ENCODE measurements at regions not wholly inside any gene's neighbourhood (a gene's known extent, or its start where the extent isn't known, plus 50 kb on each side); places are given as distances from the start of the nearest gene placed in this dataset.

DNA sequence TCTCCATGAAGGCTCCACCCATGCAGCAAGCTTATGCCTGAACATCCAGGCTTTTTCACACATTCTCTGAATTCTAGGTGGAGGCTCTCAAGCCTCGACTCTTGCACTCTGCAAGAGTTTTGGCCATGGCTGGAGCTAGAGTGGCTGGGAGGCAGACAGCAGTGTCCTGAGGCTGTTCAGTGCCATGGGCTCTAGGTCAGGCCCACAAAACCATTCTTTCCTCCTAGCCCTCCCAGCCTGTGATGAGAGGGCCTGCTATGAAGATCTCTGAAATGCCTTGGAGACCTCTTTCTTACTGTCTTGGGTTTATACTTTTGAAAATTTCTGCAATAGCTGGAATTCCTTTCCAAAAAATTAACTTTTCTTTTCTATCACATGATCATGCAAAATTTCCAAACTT lies 210.7 kb downstream of the RND3 start:
- H3K4me1 Mint-ChIP-seq = no peaks in the 10 kb centered on the region
- no peaks in the 10 kb centered on the region for H3K36me3 Mint-ChIP-seq
- no peaks in the 10 kb centered on the region for H3K27me3 Mint-ChIP-seq
- ATAC-seq (ENCODE audit: low read depth in 2 of 2) (no peak), DNase-seq (no peak)
- peaks cover 0 to 18% (median 7%) of the 10 kb centered on the region in 7 donors for H3K9me3 Mint-ChIP-seq
- Histone ChIP-seq H3K36me3 (ENCODE audit: control insufficient read depth, insufficient read depth, low read length) (no peaks in the 10 kb centered on the region), H3K27me3 (ENCODE audit: control insufficient read depth, insufficient read depth, low read length) (no peaks in the 10 kb centered on the region), H3K27ac (ENCODE audit: insufficient read depth, low read length, poor library complexity, severe bottlenecking) (no peak overlapping the region), H3K9me3 (ENCODE audit: control insufficient read depth in 2 of 2, low read length in 2 of 2) (peaks cover 0 to 4% of the 10 kb centered on the region in 2 experiments), H3K4me3 (ENCODE audit: low read depth, low read length) (no peak overlapping the region), H3K4me1 (ENCODE audit: control insufficient read depth, insufficient read depth, low read length, poor library complexity, severe bottlenecking) (no peaks in the 10 kb centered on the region)
- H3K27ac Mint-ChIP-seq = no peak overlapping the region
- H3K4me3 Mint-ChIP-seq = no peak overlapping the region

DNA sequence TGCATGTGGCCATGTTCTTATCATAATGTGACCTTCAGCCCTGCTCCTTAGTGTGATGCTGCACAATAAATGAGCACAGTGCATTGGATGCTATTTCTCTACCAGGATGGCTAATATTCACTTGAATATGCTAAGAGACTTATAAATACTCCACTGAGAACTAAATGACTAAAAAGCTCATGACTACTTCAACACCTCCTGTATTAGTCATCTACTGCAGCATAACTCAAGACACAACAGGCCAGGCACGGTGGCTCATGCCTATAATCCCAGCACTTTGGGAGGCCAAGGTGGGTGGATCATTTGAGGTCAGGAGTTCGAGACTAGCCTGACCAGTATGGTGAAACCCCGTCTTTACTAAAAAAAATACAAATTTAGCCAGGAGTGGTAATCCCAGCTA lies 213.4 kb downstream of the RND3 start:
- no peaks in the 10 kb centered on the region for H3K4me1 Mint-ChIP-seq
- DNase-seq (no peak), ATAC-seq (ENCODE audit: low read depth in 2 of 2) (no peak)
- H3K4me3 Mint-ChIP-seq = no peak overlapping the region
- H3K27ac Mint-ChIP-seq = no peak overlapping the region
- no peaks in the 10 kb centered on the region for H3K4me1 ChIP-seq (ENCODE audit: control insufficient read depth, insufficient read depth, low read length, poor library complexity, severe bottlenecking)
- H3K36me3 ChIP-seq (ENCODE audit: control insufficient read depth, insufficient read depth, low read length) = no peaks in the 10 kb centered on the region
- peaks cover 0 to 18% (median 5%) of the 10 kb centered on the region in 7 donors for H3K9me3 Mint-ChIP-seq
- no peaks in the 10 kb centered on the region for H3K27me3 ChIP-seq (ENCODE audit: control insufficient read depth, insufficient read depth, low read length)
- H3K36me3 Mint-ChIP-seq = no peaks in the 10 kb centered on the region
- peaks cover 0 to 4% of the 10 kb centered on the region in 2 experiments for H3K9me3 ChIP-seq (ENCODE audit: control insufficient read depth in 2 of 2, low read length in 2 of 2)
- H3K4me3 ChIP-seq (ENCODE audit: low read depth, low read length) = no peak overlapping the region
- H3K27ac ChIP-seq (ENCODE audit: insufficient read depth, low read length, poor library complexity, severe bottlenecking) = no peak overlapping the region
- H3K27me3 Mint-ChIP-seq = no peaks in the 10 kb centered on the region

DNA sequence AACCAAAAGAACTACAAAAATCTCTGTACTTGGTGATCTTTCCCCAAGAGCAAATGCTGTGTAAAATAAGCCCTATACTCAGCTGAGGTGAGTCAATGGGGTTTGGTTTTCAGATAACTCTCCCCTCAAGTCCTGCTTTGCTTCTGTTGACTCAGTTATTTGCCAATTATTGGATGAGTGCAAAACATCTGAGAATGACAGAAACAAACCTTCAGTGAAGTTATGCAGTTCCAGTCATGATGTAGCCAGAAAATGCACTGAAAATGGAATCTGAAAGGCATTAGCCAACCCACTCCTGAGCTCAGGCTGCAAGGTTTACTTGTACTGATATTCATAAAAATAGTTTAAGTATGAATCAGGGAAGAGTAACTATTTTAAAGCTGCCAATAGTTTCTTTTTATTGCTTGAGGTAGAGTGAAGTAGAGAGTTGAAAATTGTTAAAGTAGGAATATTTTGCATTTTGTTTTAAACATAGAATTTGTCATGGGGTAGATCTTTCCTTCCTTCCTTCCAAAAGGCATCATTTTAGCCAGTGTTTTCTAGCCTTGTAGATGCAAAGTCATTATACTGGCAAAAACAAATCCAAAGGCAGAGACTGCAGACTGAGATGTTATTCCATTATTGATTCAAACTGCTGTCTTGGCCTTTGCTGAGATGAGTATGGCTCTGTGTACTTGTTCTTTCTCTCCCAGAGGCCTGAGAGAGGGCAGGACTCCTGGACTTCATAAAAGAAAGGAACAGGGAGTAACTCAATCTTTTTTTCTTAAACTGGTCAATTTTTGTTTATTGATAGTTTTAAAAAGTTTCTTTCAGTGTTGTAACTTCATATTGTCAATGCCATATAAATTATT lies 215.3 kb downstream of the RND3 start:
- Mint-ChIP-seq H3K4me3 (no peak overlapping the region), H3K9me3 (peaks cover 0 to 9% (median 1%) of the 10 kb centered on the region in 7 donors), H3K4me1 (no peaks in the 10 kb centered on the region), H3K27me3 (no peaks in the 10 kb centered on the region), H3K36me3 (no peaks in the 10 kb centered on the region), H3K27ac (no peak overlapping the region)
- H3K4me1 ChIP-seq (ENCODE audit: control insufficient read depth, insufficient read depth, low read length, poor library complexity, severe bottlenecking) = no peaks in the 10 kb centered on the region
- H3K27ac ChIP-seq (ENCODE audit: insufficient read depth, low read length, poor library complexity, severe bottlenecking) = no peak overlapping the region
- DNase-seq (no peak), ATAC-seq (ENCODE audit: low read depth in 2 of 2) (no peak)
- H3K27me3 ChIP-seq (ENCODE audit: control insufficient read depth, insufficient read depth, low read length) = no peaks in the 10 kb centered on the region
- no peaks in the 10 kb centered on the region for H3K36me3 ChIP-seq (ENCODE audit: control insufficient read depth, insufficient read depth, low read length)
- H3K9me3 ChIP-seq (ENCODE audit: control insufficient read depth in 2 of 2, low read length in 2 of 2) = no peaks in the 10 kb centered on the region
- H3K4me3 ChIP-seq (ENCODE audit: low read depth, low read length) = no peak overlapping the region

DNA sequence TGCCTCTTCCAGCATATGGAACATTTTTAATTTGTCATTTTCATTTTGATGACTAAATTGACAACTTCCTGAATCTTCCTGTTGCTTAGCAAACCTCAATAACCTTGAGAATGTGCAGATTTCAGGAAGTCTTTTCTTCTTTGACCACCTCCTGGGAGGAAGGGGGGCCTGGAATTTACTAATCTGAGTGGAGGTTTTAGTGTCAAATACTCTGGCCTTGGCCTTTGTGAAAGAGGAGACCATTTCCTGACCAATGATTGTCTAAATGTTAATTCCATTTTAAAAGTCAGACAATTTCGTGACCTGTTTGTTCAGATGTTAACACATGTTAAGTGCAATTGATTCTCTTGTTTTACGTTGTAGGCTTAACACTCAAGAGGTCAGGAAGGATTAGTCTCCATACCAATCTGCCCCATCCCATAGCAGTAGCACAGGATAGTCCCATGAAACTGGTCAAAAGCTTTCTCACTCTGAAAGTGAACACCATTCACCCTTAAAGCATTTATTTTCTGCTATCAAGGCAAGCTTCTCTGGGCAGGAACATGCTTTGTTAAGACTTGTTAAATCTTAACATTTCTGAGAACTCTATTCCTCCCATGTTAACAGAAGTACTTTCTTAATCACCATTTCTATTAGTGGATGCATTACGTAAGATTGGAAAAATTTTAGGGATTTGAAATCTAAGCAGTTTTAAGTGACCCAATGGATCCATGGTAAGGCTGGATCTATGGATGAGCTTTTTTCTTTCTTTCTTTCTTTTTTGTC lies 219.6 kb downstream of the RND3 start:
- no peak overlapping the region for H3K27ac ChIP-seq (ENCODE audit: insufficient read depth, low read length, poor library complexity, severe bottlenecking)
- ATAC-seq (ENCODE audit: low read depth in 2 of 2) = no peak
- peak overlapping the region in 1 of 4 donors; percentile 15 for H3K4me3 Mint-ChIP-seq
- no peak overlapping the region for H3K4me3 ChIP-seq (ENCODE audit: low read depth, low read length)
- H3K27ac Mint-ChIP-seq = no peak overlapping the region
- peaks cover 0 to 2% (median 0%) of the 10 kb centered on the region in 7 donors for H3K9me3 Mint-ChIP-seq
- no peaks in the 10 kb centered on the region for H3K27me3 Mint-ChIP-seq
- no peaks in the 10 kb centered on the region for H3K4me1 ChIP-seq (ENCODE audit: control insufficient read depth, insufficient read depth, low read length, poor library complexity, severe bottlenecking)
- H3K36me3 ChIP-seq (ENCODE audit: control insufficient read depth, insufficient read depth, low read length) = no peaks in the 10 kb centered on the region
- no peaks in the 10 kb centered on the region for H3K36me3 Mint-ChIP-seq
- H3K9me3 ChIP-seq (ENCODE audit: control insufficient read depth in 2 of 2, low read length in 2 of 2) = no peaks in the 10 kb centered on the region
- no peaks in the 10 kb centered on the region for H3K4me1 Mint-ChIP-seq
- DNase-seq = no peak
- no peaks in the 10 kb centered on the region for H3K27me3 ChIP-seq (ENCODE audit: control insufficient read depth, insufficient read depth, low read length)

DNA sequence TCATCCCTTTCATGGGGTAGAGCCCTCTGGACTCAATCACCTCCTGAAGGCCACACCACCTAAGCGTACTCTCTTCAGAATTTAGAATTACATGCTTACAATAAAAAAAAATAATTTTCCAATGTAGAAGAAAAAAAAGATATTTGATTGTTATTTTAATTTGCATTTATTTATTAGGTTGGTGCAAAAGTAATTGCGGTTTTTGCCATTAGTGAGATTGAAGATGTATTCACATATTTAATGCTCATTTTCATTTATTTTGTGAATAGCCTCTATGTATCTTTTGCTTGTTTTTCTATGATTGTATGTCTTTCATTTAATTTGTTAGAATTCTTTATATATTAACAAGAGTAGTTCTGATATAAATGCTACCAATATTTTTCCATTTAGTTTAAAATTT lies 220.5 kb downstream of the RND3 start:
- Mint-ChIP-seq H3K27me3 (no peaks in the 10 kb centered on the region), H3K4me3 (no peak overlapping the region), H3K27ac (no peak overlapping the region), H3K4me1 (no peaks in the 10 kb centered on the region), H3K36me3 (no peaks in the 10 kb centered on the region), H3K9me3 (peaks cover 0 to 4% (median 1%) of the 10 kb centered on the region in 7 donors)
- no peak overlapping the region for H3K4me3 ChIP-seq (ENCODE audit: low read depth, low read length)
- ATAC-seq (ENCODE audit: low read depth in 2 of 2) = no peak
- H3K27ac ChIP-seq (ENCODE audit: insufficient read depth, low read length, poor library complexity, severe bottlenecking) = no peak overlapping the region
- H3K27me3 ChIP-seq (ENCODE audit: control insufficient read depth, insufficient read depth, low read length) = no peaks in the 10 kb centered on the region
- DNase-seq = no peak
- no peaks in the 10 kb centered on the region for H3K36me3 ChIP-seq (ENCODE audit: control insufficient read depth, insufficient read depth, low read length)
- H3K9me3 ChIP-seq (ENCODE audit: control insufficient read depth in 2 of 2, low read length in 2 of 2) = no peaks in the 10 kb centered on the region
- H3K4me1 ChIP-seq (ENCODE audit: control insufficient read depth, insufficient read depth, low read length, poor library complexity, severe bottlenecking) = no peaks in the 10 kb centered on the region

DNA sequence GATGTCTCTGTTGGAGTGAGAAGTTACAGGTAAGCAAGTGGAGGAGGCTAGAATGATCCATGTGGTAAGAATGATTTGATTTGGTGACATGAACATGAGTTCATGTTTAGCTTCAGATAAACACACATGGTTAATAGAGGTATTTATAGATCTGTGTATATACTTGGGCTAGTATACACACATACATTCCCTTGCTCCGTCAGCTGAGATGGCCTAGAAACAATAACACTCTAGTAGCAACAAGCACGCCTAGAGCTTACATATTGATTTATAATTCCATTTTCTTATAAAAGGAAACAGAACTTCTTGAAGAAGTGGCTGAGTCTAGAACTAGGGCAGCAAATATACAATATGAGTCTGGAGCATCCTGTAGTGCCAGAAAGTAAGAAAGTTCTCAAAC lies 223.0 kb downstream of the RND3 start:
- Histone ChIP-seq H3K4me3 (ENCODE audit: low read depth, low read length) (no peak overlapping the region), H3K9me3 (ENCODE audit: control insufficient read depth in 2 of 2, low read length in 2 of 2) (no peaks in the 10 kb centered on the region), H3K27me3 (ENCODE audit: control insufficient read depth, insufficient read depth, low read length) (no peaks in the 10 kb centered on the region), H3K27ac (ENCODE audit: insufficient read depth, low read length, poor library complexity, severe bottlenecking) (no peak overlapping the region), H3K36me3 (ENCODE audit: control insufficient read depth, insufficient read depth, low read length) (no peaks in the 10 kb centered on the region), H3K4me1 (ENCODE audit: control insufficient read depth, insufficient read depth, low read length, poor library complexity, severe bottlenecking) (no peaks in the 10 kb centered on the region)
- H3K27ac Mint-ChIP-seq = no peak overlapping the region
- no peak for DNase-seq
- peak overlapping the region in 1 of 4 donors; percentile 27 for H3K4me3 Mint-ChIP-seq
- no peaks in the 10 kb centered on the region for H3K36me3 Mint-ChIP-seq
- peaks cover 0 to 10% (median 2%) of the 10 kb centered on the region in 7 donors for H3K9me3 Mint-ChIP-seq
- H3K4me1 Mint-ChIP-seq = no peaks in the 10 kb centered on the region
- ATAC-seq (ENCODE audit: low read depth in 2 of 2) = no peak
- H3K27me3 Mint-ChIP-seq = no peaks in the 10 kb centered on the region

DNA sequence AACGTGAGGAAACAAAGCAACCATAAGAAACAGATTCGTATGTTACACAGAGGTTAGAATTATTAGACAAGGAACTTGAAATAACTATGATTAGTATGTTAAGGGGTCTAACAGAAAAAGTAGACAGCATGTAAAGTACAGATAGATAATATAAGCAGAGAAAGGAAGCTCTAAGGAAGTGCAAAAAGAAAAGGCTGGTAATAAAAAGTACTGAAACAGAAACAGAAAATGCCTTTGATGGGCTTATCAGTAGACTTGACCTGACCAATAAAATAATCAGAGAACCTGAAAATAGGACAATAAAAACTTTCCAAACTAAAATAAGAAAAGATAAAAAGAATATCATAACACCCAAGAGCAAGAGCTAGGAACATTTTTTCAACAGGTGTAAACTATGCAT lies 225.8 kb downstream of the RND3 start:
- Mint-ChIP-seq H3K27ac (no peak overlapping the region), H3K4me3 (no peak overlapping the region), H3K36me3 (no peaks in the 10 kb centered on the region), H3K4me1 (no peaks in the 10 kb centered on the region), H3K9me3 (peaks cover 0 to 10% (median 1%) of the 10 kb centered on the region in 7 donors), H3K27me3 (no peaks in the 10 kb centered on the region)
- ATAC-seq (ENCODE audit: low read depth in 2 of 2) = no peak
- Histone ChIP-seq H3K36me3 (ENCODE audit: control insufficient read depth, insufficient read depth, low read length) (no peaks in the 10 kb centered on the region), H3K27me3 (ENCODE audit: control insufficient read depth, insufficient read depth, low read length) (no peaks in the 10 kb centered on the region), H3K4me1 (ENCODE audit: control insufficient read depth, insufficient read depth, low read length, poor library complexity, severe bottlenecking) (no peaks in the 10 kb centered on the region), H3K27ac (ENCODE audit: insufficient read depth, low read length, poor library complexity, severe bottlenecking) (no peak overlapping the region), H3K9me3 (ENCODE audit: control insufficient read depth in 2 of 2, low read length in 2 of 2) (no peaks in the 10 kb centered on the region), H3K4me3 (ENCODE audit: low read depth, low read length) (no peak overlapping the region)
- DNase-seq = no peak
